ENCODE measurements at regions not wholly inside any gene's neighbourhood (a gene's known extent, or its start where the extent isn't known, plus 50 kb on each side); places are given as distances from the start of the nearest gene placed in this dataset.

DNA sequence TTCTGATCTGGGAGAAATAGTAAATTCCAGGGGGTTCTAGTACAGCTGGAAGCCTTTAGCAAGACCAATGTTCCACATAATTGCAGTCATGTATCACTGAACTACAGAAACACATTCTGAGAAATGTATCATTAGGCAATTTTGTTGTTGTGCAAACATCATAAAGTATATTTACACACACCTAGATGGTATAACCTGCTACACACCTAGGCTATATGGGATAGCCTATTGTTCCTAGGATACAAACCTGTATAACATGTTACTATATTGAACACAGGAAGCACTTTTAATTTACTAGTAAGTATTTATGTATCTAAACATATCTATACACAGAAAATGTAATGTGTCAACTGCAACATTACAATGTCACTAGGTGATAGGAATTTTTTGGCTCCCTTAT is 525.9 kb upstream of the NRSN1 start (continued):
- TF ChIP-seq, protein P1, sequence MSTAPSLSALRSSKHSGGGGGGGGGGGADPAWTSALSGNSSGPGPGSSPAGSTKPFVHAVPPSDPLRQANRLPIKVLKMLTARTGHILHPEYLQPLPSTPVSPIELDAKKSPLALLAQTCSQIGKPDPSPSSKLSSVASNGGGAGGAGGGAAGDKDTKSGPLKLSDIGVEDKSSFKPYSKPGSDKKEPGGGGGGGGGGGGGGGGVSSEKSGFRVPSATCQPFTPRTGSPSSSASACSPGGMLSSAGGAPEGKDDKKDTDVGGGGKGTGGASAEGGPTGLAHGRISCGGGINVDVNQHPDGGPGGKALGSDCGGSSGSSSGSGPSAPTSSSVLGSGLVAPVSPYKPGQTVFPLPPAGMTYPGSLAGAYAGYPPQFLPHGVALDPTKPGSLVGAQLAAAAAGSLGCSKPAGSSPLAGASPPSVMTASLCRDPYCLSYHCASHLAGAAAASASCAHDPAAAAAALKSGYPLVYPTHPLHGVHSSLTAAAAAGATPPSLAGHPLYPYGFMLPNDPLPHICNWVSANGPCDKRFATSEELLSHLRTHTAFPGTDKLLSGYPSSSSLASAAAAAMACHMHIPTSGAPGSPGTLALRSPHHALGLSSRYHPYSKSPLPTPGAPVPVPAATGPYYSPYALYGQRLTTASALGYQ (CRISPR knock-in tag; IDR thresholded peaks at IDR 0.05) = no peak
- no peak for TF ChIP-seq MLLT10 (CRISPR knock-in tag; IDR thresholded peaks at IDR 0.05)

DNA sequence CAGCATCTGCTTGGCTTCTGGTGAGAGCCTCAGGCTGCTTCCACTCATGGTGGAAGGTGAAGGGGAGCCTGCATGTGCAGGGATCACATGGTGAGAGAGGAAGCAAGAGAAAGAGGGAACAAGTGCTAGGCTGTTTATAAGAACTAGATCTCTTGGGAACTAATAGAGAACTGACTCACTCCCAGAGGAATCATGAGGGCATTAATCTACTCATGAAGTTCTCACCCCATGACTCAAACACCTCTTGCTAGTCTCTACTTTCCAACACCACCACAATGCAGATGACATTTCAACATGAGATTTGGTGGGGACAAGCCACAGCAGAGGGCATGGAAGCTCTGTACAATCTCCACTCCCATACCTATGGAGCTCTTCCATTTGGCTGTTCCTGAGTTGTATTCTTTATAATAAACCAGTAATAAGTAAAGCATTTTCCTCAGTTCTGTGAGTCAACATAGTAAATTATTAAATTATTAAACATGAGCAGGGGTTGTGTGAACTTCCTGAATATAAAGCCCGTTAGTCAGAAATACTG is 524.1 kb upstream of the NRSN1 start:
- intact Hi-C loops (cut with micrococcal nuclease; ENCODE audit: unreplicated experiment) = no loop called here
- FAIRE-seq = no peak
- CTCF ChIA-PET (ENCODE audit: low intra/inter-chr PET ratio, low total read pairs) = no interaction called here

DNA sequence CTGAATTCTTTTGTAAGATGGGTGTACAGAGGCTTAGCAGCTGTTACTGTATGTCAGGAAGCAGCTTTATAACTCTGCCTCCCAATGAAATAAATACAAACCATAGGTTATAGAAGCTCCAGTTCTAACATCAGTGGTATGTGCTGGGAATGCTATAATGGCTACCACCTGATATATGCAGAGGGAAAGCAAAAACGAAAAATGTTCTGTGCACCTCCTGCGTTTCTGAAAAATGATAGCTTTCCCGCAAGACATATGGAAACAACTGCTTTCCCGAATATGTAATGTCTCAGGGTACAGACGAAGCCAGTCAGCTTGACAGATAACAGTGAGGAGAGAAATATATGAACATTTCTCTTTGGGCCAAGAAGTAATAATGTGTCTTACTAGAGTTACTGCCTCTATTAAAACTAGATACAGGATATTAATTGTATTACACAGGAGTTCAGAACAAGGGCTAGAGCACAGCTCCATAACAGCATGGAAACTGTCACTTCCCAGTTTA is 517.0 kb upstream of the NRSN1 start:
- no peaks in the 10 kb centered on the region for H3K79me2 ChIP-seq (ENCODE audit: insufficient read depth, low read length)
- no peak for ATAC-seq
- no peaks in the 10 kb centered on the region for H3K36me3 ChIP-seq (replicated peaks in 1 of 2; ENCODE audit: control insufficient read depth in 1 of 2, insufficient read depth in 2 of 2, low read length in 2 of 2)
- H3K27ac ChIP-seq (ENCODE audit: extremely low read length, insufficient read depth, low read length) = no peak overlapping the region
- H3K4me2 ChIP-seq (ENCODE audit: low read depth, low read length) = no peak overlapping the region
- no peaks in the 10 kb centered on the region for H4K20me1 ChIP-seq (ENCODE audit: insufficient read depth, low read length)
- no peaks in the 10 kb centered on the region for H3K4me1 ChIP-seq (ENCODE audit: insufficient read depth, low read length)
- DNase-seq (ENCODE audit: low spot score) = no peak
- intact Hi-C loops (cut with micrococcal nuclease; ENCODE audit: unreplicated experiment) = no loop called here
- CTCF ChIA-PET (ENCODE audit: low intra/inter-chr PET ratio, low total read pairs) = no interaction called here
- POLR2A ChIA-PET = no interaction called here
- H2AFZ ChIP-seq (ENCODE audit: low read length) = no peak overlapping the region
- no peak overlapping the region for H3K4me3 ChIP-seq (replicated peaks in 1 of 3; ENCODE audit: insufficient read depth in 1 of 3, low read depth in 2 of 3, low read length in 3 of 3)
- WGBS (ENCODE audit: low lambda C conversion rate) = 35% methylated on average over 5 of the region's 5 CpGs
- H3K9ac ChIP-seq (ENCODE audit: insufficient read depth, low read depth, low read length) = no peak overlapping the region
- H3K9me3 ChIP-seq (ENCODE audit: low read length) = no peaks in the 10 kb centered on the region
- no peak for FAIRE-seq
- in situ Hi-C loops (cut with HindIII; ENCODE audit: extremely low pct_ligation_motif_present, low pct_unique_long_range_greater_than_20kb) = no loop called here
- no TSS peak for BruUV-seq (replicated peaks)
- H3K27me3 ChIP-seq (ENCODE audit: control insufficient read depth in 1 of 2, insufficient read depth in 2 of 2, low read length in 2 of 2) = no peaks in the 10 kb centered on the region
- TF ChIP-seq ZMYM4 (CRISPR knock-in tag; IDR thresholded peaks at IDR 0.05) = no peak
- TF ChIP-seq MED8 (CRISPR knock-in tag; IDR thresholded peaks at IDR 0.05; ENCODE audit: insufficient replicate concordance) = no peak
- TF ChIP-seq, protein P2, sequence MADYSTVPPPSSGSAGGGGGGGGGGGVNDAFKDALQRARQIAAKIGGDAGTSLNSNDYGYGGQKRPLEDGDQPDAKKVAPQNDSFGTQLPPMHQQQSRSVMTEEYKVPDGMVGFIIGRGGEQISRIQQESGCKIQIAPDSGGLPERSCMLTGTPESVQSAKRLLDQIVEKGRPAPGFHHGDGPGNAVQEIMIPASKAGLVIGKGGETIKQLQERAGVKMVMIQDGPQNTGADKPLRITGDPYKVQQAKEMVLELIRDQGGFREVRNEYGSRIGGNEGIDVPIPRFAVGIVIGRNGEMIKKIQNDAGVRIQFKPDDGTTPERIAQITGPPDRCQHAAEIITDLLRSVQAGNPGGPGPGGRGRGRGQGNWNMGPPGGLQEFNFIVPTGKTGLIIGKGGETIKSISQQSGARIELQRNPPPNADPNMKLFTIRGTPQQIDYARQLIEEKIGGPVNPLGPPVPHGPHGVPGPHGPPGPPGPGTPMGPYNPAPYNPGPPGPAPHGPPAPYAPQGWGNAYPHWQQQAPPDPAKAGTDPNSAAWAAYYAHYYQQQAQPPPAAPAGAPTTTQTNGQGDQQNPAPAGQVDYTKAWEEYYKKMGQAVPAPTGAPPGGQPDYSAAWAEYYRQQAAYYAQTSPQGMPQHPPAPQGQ (CRISPR knock-in tag; IDR thresholded peaks at IDR 0.05; ENCODE audit: borderline replicate concordance) = no peak
- TF ChIP-seq ZNF138 (CRISPR knock-in tag; IDR thresholded peaks at IDR 0.05; ENCODE audit: low read depth) = no peak
- TF ChIP-seq RFX5 (IDR thresholded peaks at IDR 0.05; ENCODE audit: low read depth, low read length) = no peak
- TF ChIP-seq THYN1 (CRISPR knock-in tag; IDR thresholded peaks at IDR 0.05; ENCODE audit: borderline replicate concordance, low read depth) = no peak
- no peak for TF ChIP-seq HOXA7 (CRISPR knock-in tag; IDR thresholded peaks at IDR 0.05)

More for the DNA sequence above, 524.1 kb upstream of the NRSN1 start:
- ATAC-seq (no peak), DNase-seq (ENCODE audit: low spot score) (no peak)
- no peaks in the 10 kb centered on the region for H3K36me3 ChIP-seq (replicated peaks in 1 of 2; ENCODE audit: control insufficient read depth in 1 of 2, insufficient read depth in 2 of 2, low read length in 2 of 2)
- H3K9ac ChIP-seq (ENCODE audit: insufficient read depth, low read depth, low read length) = no peak overlapping the region
- no peaks in the 10 kb centered on the region for H3K4me1 ChIP-seq (ENCODE audit: insufficient read depth, low read length)
- TF ChIP-seq ZNF24 (IDR thresholded peaks at IDR 0.05) = no peak
- TF ChIP-seq PHF8 (CRISPR knock-in tag; IDR thresholded peaks at IDR 0.05) = no peak
- H3K9me3 ChIP-seq (ENCODE audit: low read length) = 0 out of 2 replicates have a peak, but pooled peaks cover 10% of the 10 kb centered on the region
- no peak overlapping the region for H3K4me3 ChIP-seq (replicated peaks in 1 of 3; ENCODE audit: insufficient read depth in 1 of 3, low read depth in 2 of 3, low read length in 3 of 3)
- no peak overlapping the region for H3K4me2 ChIP-seq (ENCODE audit: low read depth, low read length)
- 0% methylated on average over 1 of the region's 1 CpG for WGBS (ENCODE audit: low lambda C conversion rate)
- POLR2A ChIA-PET = no interaction called here
- H3K27me3 ChIP-seq (ENCODE audit: control insufficient read depth in 1 of 2, insufficient read depth in 2 of 2, low read length in 2 of 2) = no peaks in the 10 kb centered on the region; a peak in 1 of 5 replicates
- no peak overlapping the region for H3K27ac ChIP-seq (ENCODE audit: extremely low read length, insufficient read depth, low read length)
- BruUV-seq (replicated peaks) = no TSS peak
- in situ Hi-C loops (cut with HindIII; ENCODE audit: extremely low pct_ligation_motif_present, low pct_unique_long_range_greater_than_20kb) = no loop called here
- H2AFZ ChIP-seq (ENCODE audit: low read length) = no peak overlapping the region
- H3K79me2 ChIP-seq (ENCODE audit: insufficient read depth, low read length) = no peaks in the 10 kb centered on the region
- H4K20me1 ChIP-seq (ENCODE audit: insufficient read depth, low read length) = no peaks in the 10 kb centered on the region

Measured in HepG2 (cell line).